ENCODE measurements at regions not wholly inside any gene's neighbourhood (a gene's known extent, or its start where the extent isn't known, plus 50 kb on each side); places are given as distances from the start of the nearest gene placed in this dataset.

- no peaks in the 10 kb centered on the region for H3K9me3 Mint-ChIP-seq (ENCODE audit: unreplicated experiment)
- no TSS peak for BruUV-seq (replicated peaks)
- H3K27me3 Mint-ChIP-seq (ENCODE audit: insufficient read depth, unreplicated experiment): no peaks in the 10 kb centered on the region
- DNase-seq (ENCODE audit: unreplicated experiment): no peak
- TF ChIP-seq CTCF (IDR thresholded peaks at IDR 0.05; ENCODE audit: unreplicated experiment): no peak
- no peak overlapping the region for H3K27ac Mint-ChIP-seq (ENCODE audit: low read depth, unreplicated experiment)
- intact Hi-C loops (cut with micrococcal nuclease): no loop called here
- H3K4me1 Mint-ChIP-seq (ENCODE audit: insufficient read depth, unreplicated experiment): no peaks in the 10 kb centered on the region
- H3K36me3 Mint-ChIP-seq (ENCODE audit: insufficient read depth, unreplicated experiment): no peaks in the 10 kb centered on the region
- ChIA-PET POLR2A (interaction anchor here (0.7 to 2.3 kb wide), 6 partner anchors 13 to 177 kb away, joined by 3 to 6 read pairs (median 3); partner anchors contain the start of gene CSNK1A1), CTCF (interaction anchor here (0.7 to 21.8 kb wide), 28 partner anchors 10 to 604 kb away, joined by 3 to 662 read pairs (median 6); partner anchors contain the start of gene IL17B)
- no peak overlapping the region for H3K4me3 Mint-ChIP-seq (ENCODE audit: unreplicated experiment)
These were observed 53.3 kb upstream of the IL17B start for GRCh38 chr5:149432376-149432775.

- no peak for DNase-seq (ENCODE audit: unreplicated experiment)
- TF ChIP-seq CTCF (IDR thresholded peaks at IDR 0.05; ENCODE audit: unreplicated experiment): no peak
- intact Hi-C loops (cut with micrococcal nuclease): no loop called here
- Mint-ChIP-seq H3K27ac (ENCODE audit: low read depth, unreplicated experiment) (no peak overlapping the region), H3K4me3 (ENCODE audit: unreplicated experiment) (no peak overlapping the region), H3K36me3 (ENCODE audit: insufficient read depth, unreplicated experiment) (no peaks in the 10 kb centered on the region), H3K9me3 (ENCODE audit: unreplicated experiment) (no peaks in the 10 kb centered on the region), H3K27me3 (ENCODE audit: insufficient read depth, unreplicated experiment) (no peaks in the 10 kb centered on the region), H3K4me1 (ENCODE audit: insufficient read depth, unreplicated experiment) (no peaks in the 10 kb centered on the region)
- ChIA-PET POLR2A (interaction anchor here (0.7 to 2.3 kb wide), 5 partner anchors 8 to 452 kb away, joined by 3 to 6 read pairs (median 4); no protein-coding TSS in a partner anchor), CTCF (interaction anchor here (0.7 to 21.8 kb wide), 11 partner anchors 10 to 135 kb away, joined by 3 to 662 read pairs (median 6); partner anchors contain the start of gene IL17B)
- BruUV-seq (replicated peaks): no TSS peak
These were observed 51.0 kb upstream of the IL17B start for GRCh38 chr5:149429839-149430721.

Small RNA genes lying in the stretch of these regions (microRNA-seq; reads per million reads assigned to microRNA genes)
- 1.2 reads per million for gene MIR145
